ENCODE measurements at regions not wholly inside any gene's neighbourhood (a gene's known extent, or its start where the extent isn't known, plus 50 kb on each side); places are given as distances from the start of the nearest gene placed in this dataset.
A peak's percentile ranks its signal among the peaks of the same experiment; 100 is the strongest.

DNA sequence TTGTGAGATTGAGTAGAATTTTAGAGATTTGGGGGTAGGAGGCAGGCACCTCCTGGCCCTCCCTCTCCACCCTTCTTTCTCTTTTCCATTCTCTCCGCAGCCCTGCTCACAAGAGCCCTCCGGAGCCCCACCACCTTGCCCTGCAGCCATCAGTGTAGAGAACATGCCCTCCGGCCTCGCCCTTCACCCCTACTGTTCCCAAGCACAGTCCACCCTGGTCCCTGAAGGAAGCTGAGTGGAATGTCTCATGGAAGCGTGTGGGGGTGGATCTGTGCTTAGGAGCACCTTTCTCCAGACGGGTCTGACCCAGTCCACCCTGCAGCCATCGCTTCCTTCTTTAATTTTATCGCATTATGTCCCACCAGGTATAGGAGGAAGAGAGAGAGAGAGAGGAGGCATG, 267.1 kb downstream of the NSG2 start:
- DNase-seq: no peak

DNA sequence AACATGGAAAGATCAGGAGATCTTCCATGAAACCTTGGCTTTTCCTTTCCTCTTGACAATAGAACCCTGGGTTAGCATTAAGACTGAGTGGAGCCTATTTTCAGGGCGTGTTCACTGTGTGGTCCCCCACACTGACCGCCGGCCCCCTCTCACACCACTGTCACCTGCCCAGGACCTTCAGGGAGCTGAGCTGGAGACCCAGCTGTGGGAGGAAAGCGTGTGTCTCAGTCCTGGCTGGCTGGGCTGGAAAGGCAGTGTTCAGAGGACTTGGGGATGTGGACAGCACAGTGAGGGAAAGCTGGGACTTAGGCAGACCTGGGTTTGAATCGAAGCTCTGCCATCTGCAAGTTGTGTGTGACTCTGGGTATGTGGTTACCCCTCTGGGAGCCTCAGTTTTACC, 268.1 kb downstream of the NSG2 start:
- DNase-seq: no peak

- DNase-seq: no peak
Observed at GRCh38 chr5:174314261-174314660, 268.8 kb downstream of the NSG2 start.

GRCh38 chr5:174315471-174315870, 270.0 kb downstream of the NSG2 start:
- DNase-seq: no peak

DNA sequence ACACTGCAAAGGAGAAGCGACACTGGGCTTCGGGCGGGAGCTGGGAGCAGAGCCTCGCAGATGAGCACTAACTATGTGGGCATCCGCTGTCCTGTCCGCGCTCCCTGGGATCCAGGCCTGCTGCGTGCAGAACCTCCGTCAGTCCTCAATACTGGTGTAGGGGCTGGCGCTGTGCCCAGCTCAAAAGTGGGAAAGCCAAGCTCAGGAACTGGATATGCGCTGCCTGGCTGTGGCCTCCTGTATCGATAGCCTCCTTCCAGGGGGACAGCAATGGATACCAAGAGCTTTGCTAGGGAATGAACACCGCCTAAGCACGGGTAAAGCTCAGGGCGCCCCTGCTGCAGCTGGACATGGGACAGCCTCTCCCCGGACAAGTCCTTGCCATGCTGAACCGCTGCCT, 270.4 kb downstream of the NSG2 start:
- no peak for DNase-seq

GRCh38 chr5:174316326-174316725, 270.8 kb downstream of the NSG2 start:
- DNase-seq: no peak

DNA sequence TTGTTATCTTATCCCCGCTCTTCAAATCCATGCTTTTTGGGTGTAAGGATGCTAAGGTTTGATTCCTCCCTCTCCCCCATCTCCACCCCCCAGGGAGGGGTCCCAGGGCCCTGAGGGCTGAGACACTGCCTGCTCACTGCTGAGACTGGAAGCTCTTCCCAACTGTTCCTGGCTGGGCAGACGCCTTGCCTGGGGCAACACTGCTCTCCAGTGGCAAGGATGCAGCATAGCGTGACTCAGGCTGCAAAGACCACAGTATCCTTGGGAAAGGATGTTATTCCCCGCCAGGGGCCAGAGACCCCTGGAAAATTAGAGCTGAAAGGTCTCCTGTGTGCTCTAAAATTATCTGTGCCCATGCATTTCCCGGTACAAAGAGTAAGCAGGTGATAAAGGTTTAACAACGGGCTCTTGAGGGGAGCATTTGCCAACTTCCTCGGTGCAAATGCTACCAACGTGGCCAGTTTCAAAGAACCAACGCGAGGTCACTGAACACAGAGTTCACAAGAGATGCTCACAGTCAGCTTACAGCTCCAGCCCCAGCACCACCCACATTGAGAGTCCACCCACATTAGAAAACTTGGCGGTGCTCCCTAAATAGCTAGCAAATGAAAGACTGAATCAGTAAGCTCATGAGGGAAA, 271.9 kb downstream of the NSG2 start:
- no peak for DNase-seq

- DNase-seq: no peak
Observed at GRCh38 chr5:174318578-174318977, 273.1 kb downstream of the NSG2 start.

DNA sequence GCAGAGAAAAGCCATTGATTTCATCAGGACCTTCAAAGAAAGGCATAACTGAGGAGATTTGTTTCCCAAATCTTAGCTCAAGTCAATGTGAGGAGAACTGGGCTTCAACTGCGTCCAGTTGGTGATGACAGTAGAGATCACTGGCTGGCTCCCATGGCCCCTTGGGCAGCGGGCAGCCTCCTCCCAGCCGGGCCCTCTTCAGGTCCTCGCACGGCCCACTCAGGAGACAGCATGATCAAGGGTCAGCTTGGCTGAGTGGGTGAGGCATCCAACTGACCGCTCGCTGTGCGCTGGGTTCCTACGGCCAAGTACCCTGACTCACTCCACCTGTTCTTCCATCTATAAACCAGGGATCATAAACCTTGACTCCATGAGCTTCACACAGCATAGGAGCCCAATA, 274.0 kb downstream of the NSG2 start:
- no peak for DNase-seq

DNA sequence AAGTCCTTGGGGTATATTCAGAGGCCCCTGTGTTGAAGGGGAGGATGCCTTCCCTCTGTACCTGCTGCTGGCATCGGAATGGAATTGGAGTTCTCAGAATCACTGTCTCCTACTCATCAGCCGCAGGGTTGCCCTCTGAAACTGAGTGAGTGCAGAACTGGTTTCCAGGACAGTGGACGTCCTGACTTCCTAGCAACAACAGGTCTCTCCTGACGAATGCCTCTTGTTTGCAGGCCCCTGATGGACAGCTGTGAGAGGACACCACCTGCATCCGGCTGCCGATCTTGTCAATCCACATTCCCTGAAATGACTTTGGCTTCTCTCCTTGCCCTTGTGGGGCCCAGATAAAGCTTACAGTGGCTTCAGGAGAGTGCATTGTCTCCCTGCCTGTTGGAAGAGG, 274.5 kb downstream of the NSG2 start:
- DNase-seq: no peak

DNA sequence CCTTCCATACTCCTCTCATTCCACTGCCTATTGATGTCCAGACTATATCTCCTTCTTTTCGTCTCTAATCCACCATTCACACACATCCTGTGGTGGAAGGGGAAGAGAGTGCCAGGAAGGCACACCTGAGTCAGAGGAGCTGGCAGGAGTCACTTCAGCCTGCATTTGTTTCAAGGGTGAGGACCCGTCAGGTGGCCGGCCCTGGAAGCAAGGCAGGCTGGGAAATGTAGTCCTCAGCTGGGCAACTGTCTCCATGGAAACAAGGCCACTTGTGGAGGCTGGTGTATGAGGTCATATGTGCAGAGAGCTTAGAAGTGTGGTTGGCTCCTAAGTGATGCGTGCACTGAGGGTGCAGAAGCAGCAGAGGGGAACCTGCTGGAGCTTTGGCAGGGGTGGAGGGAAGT, 278.4 kb downstream of the NSG2 start:
- DNase-seq: no peak

- DNase-seq: no peak
Observed at GRCh38 chr5:174324680-174325079, 279.2 kb downstream of the NSG2 start.

DNA sequence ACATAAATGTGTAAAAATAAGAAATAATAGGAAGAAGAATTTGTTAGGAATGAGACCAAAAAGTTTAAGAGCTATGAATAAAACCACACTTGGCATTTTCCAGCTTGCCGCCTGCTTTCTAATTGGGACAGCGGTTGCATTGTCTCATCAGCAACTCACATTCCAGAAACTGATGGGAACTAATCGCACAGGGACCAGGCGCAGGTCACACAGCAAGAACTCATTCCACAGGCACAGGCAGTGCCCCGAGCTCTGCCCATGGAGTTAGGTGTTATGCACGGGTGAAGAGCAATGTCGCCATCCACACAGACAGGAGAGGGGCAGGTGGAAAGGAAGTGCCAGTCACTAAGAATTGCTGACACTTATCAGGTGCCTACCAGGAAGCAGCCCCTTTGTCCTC, 279.9 kb downstream of the NSG2 start:
- DNase-seq: no peak

DNA sequence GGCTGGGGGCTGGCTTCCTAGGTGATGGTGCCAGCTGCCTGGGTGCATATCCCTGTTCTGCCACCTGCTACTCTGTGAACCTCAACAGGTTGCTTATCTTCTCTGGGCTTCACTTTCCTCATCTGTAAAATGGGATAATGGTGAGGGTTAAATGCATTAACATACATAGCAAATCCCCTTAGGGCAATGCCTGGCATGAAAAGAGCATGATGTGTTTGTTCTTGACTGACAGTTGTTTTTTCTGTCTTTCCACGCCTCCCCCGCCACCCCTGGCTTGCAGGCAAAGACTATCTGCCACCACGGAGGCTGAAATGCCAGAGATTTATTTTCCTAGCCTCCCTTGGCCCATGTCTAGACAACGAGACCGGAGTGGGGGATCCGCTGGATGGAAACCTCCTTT, 280.5 kb downstream of the NSG2 start:
- no peak for DNase-seq

DNA sequence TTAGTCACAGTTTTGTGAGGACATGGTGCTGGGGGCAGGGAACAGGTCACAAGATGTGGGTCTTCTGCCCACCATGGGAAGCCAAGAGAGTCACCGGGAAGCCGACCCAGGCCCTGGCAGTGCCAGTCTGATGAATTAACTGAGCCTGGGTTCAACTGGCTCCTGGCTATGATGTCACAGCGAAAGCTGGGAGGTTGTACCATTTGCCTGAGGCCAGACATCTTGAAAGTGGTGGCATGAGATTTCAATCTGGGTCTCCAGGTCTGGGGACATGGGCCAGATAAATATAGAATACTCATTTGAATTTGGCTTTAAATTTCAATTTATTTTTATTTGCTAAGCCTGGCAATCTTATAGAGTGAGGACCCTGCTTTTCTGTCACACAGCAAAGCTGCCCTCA, 280.9 kb downstream of the NSG2 start:
- no peak for DNase-seq

DNA sequence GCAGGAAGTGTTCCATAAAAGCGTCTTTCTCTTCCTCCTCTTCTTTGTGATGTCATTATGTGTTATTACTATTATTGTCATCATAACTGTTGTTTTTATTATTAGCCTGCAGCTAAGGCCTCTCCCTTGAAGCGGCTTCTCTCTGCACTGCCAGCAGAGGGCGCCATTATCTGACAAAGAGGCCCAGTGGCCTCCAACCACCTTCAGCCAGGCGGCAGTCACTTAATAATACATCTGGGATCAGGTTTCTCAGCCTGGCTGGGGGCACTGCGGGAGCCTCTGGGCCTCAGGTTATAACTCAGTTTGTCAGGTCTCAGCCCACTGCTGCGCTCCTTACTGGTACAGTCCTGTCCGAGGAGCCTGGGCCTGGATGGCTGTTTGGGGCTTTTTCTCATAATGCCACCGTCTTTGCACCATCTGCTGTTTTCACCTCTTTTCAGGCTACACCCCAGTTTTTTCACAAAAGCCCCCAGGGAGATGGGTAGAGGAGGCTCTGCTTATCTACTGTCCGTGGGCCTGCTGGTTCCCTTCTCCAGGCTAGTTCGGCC, 281.9 kb downstream of the NSG2 start:
- peak; percentile 5 for DNase-seq

- DNase-seq: no peak
Observed at GRCh38 chr5:174327896-174328295, 282.4 kb downstream of the NSG2 start.

DNA sequence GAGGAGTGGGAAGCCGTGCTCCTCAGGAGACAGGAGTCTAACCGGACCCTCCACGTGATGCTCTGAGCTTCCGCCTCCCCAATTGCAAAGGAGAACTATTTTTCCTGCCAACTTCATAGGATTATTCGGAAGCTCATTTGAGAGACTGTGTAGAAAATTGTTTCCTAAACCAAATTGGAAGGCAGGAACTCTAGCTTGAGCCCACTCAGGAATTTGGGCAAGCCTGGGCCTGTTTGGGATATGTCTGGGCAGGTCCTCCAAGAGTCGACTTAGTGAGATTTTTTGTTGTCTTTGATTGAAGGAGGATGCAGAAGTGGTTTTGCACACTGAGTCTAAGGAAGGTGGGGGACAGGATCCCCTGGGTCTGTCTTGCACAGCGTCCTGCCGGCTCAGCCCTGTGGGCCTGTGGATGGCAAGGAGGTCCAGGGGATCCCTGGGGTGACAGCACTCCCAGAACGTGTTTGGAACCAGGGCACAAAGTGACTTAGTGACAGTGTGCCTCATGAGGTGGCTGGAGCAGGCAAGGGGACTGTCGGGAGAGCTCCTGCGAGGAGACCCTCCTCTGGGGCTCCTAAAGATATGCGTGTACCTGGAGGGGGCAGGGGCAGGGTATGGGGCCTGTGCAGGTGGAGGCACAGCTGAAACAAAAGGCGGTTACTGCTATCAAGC, 283.3 kb downstream of the NSG2 start:
- no peak for DNase-seq

GRCh38 chr5:174329738-174330137, 284.2 kb downstream of the NSG2 start:
- DNase-seq: no peak

DNA sequence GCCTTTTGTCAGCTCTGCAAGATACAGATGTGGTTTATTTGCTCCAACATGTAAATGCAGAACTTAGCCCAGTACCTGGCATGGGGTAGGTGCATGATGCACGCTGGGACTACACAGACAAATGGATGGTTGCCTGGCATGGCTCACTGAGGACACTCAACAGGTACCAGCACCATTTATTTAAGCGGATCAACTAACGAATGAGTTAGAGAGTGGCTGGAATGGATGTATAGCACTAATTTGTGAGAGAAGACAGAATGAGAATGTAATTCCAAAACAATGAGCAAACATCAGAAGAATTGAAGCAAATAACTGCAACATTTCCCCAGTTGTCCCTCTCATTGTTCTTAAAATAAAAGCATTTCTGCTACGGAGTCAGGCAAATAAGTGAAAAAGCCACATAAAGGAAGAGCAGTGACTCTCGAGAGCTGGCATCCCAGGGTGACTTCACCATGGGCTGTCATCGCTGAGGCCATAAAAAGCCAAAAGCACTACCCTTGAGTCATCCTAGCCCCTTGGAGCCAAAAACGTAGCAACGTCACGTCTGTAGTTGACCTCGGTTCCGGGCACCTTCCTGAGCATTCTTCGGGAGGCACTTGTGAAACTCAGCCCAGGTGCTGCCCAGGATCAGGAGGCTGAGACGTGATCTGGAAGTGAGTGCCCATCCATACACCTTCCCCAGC, 290.3 kb downstream of the NSG2 start:
- no peak for DNase-seq

- DNase-seq: no peak
Observed at GRCh38 chr5:174336479-174336878, 291.0 kb downstream of the NSG2 start.

DNA sequence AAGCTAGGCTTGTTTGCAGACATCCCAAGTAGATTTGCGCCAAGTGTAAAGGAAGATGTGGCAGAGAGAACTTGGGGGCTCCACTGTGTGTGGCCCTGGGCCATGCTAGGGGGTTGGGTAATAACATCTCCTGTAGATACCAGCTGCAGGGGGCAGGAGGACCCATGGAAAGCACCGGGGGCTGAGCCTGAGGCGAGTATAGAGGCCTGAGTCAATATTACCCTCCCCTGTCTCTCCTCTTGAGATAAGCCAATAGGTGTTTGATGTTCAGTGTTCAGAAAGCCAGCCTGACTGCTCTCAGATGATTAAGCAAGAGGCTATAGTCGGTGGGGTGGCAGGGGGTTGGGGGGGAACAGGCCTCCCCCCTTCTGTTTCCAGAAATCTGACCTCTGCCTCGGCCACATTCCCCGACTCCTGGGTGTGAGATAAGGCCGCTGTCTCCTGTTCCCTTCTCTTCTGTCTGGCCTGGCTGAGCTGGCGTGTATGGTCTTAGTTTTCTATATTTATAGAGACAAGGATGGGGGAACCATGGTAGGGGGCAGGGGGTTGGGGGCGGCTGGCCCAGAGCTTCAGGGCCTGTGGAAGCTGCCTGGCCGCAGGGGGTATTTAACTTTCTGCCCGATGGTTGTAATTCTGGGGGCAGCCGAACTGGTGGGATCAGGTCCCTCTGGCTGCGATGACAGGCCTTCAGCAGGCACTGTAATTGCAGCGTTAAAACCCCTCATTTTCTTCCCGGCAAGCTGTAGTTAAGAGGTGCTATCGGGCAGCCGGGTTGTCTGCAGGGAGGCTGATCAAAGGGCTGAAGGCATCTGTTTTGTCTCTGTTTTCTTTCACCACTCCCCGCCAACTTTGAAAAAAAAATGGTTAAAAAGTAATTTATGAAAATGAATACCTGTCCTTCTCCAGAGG, 292.0 kb downstream of the NSG2 start:
- DNase-seq: no peak

Measured in activated effector memory CD4-positive, alpha-beta T cell treated with Interleukin-2 at 50 U/mL for 16 hours (primary cell).